ENCODE measurements at regions not wholly inside any gene's neighbourhood (a gene's known extent, or its start where the extent isn't known, plus 50 kb on each side); places are given as distances from the start of the nearest gene placed in this dataset.

DNA sequence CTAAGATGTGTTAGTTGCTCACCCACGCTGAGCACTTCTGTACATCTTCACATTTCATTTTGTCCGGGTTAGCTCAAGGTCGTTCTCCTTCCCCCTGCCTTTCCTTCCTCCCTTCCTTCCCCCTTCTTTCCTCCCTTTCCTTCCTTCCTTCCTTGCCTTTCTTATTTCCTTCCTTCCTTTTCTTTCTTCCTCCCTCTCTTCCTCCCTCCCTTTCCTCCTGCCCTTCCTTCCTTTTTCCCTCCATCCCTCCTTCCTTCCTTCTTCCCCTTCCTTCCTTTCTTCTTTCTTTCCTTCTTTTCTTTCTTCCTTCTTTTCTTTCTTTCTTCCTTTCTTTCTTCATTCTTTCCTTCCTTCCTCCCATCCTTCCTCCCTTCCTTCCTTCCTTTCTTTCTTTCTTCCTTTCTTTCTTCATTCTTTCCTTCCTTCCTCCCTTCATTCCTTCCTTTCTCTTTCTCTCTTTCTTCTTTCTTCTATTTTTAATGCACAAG lies 129.8 kb downstream of the FAM174B start:
- H3K36me3 Mint-ChIP-seq (ENCODE audit: low read depth) = no peaks in the 10 kb centered on the region
- intact Hi-C loops (cut with micrococcal nuclease) = no loop called here
- ChIA-PET POLR2A (no interaction called here), CTCF (interaction anchor here (2.2 kb wide), 1 partner anchor 189 kb away, joined by 9 read pairs; no protein-coding TSS in a partner anchor)
- H3K27me3 Mint-ChIP-seq = peaks cover 7% of the 10 kb centered on the region
- no peaks in the 10 kb centered on the region for H3K9me3 Mint-ChIP-seq
- peaks cover 3% of the 10 kb centered on the region for H3K4me1 Mint-ChIP-seq (ENCODE audit: low read depth)
- TF ChIP-seq, protein P1, sequence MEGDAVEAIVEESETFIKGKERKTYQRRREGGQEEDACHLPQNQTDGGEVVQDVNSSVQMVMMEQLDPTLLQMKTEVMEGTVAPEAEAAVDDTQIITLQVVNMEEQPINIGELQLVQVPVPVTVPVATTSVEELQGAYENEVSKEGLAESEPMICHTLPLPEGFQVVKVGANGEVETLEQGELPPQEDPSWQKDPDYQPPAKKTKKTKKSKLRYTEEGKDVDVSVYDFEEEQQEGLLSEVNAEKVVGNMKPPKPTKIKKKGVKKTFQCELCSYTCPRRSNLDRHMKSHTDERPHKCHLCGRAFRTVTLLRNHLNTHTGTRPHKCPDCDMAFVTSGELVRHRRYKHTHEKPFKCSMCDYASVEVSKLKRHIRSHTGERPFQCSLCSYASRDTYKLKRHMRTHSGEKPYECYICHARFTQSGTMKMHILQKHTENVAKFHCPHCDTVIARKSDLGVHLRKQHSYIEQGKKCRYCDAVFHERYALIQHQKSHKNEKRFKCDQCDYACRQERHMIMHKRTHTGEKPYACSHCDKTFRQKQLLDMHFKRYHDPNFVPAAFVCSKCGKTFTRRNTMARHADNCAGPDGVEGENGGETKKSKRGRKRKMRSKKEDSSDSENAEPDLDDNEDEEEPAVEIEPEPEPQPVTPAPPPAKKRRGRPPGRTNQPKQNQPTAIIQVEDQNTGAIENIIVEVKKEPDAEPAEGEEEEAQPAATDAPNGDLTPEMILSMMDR (IDR thresholded peaks at IDR 0.05) = no peak
- H3K27ac Mint-ChIP-seq = no peak overlapping the region
- ATAC-seq (no peak), DNase-seq (no peak)
- no peak overlapping the region for H3K4me3 Mint-ChIP-seq

DNA sequence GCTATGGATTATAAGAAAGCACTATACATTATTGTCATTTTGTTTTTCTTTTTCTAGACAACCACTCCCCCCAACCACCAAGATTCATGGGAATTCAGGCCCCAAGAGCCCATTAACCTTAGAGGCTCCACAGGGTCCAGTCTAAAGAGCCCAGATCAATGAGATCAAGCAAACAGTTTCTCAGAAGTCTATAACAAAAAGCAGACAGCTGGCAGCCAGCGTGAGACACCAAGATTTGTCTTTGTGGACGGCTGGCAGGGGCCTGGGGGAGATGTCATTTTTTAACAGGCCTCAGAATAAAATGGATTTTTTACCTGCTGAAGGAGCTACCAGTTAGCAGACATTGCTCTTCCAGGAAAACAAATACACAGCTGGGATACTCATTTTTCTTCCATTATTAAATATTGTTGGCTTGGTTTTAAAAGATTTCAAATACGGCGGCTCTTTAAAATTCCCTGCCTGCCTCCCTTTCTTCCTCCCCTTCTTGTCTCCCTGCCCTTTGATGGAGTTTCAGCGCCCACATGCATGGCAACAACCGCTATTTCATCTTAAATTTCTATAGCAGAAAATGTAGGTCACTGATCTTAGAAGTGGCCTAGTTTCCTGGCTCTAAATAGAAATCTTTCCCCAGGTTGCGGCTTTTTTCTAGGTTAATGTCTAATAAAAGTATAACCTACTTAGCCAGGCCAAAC lies 130.6 kb downstream of the FAM174B start:
- POLR2A ChIA-PET = no interaction called here
- Mint-ChIP-seq H3K27ac (no peak overlapping the region), H3K9me3 (no peaks in the 10 kb centered on the region), H3K27me3 (peaks cover 7% of the 10 kb centered on the region), H3K36me3 (ENCODE audit: low read depth) (no peaks in the 10 kb centered on the region), H3K4me3 (no peak overlapping the region), H3K4me1 (ENCODE audit: low read depth) (peaks cover 3% of the 10 kb centered on the region)
- TF ChIP-seq, protein P1 (IDR thresholded peaks at IDR 0.05) = no peak
- ATAC-seq (no peak), DNase-seq (no peak)
- CTCF ChIA-PET = interaction anchor here (2.2 kb wide), 1 partner anchor 190 kb away, joined by 9 read pairs; no protein-coding TSS in a partner anchor
- intact Hi-C loops (cut with micrococcal nuclease) = loop anchor here (5.0 kb wide), 1 partner anchor 192 kb away; no protein-coding TSS in a partner anchor

DNA sequence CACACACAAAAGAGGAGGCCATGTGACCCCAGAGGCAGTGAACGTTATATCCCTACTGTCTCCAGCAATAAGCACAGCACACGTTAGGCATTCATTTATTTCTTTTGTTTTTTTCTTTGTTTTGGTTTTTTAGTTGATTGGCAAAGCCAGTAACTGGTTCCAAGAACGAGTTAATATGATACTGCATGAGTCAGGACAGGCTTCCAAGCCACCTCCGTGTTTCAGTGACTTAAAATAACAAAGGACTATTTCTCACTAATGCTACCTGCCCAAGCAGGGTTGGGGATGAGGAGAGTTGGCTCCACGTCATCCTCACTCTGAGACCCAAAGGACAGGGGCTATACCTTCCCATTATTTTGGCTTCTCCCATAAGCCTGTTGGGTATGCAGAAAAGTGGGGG lies 130.5 kb downstream of the ST8SIA2 start:
- ChIA-PET CTCF (interaction anchor here (1.0 kb wide), 1 partner anchor 190 kb away, joined by 6 read pairs; no protein-coding TSS in a partner anchor), POLR2A (no interaction called here)
- peaks cover 3% of the 10 kb centered on the region for H3K4me1 Mint-ChIP-seq (ENCODE audit: low read depth)
- no peaks in the 10 kb centered on the region for H3K9me3 Mint-ChIP-seq
- H3K4me3 Mint-ChIP-seq = no peak overlapping the region
- ATAC-seq = no peak
- H3K27ac Mint-ChIP-seq = no peak overlapping the region
- DNase-seq = no peak
- no peaks in the 10 kb centered on the region for H3K36me3 Mint-ChIP-seq (ENCODE audit: low read depth)
- TF ChIP-seq, protein P1 (IDR thresholded peaks at IDR 0.05) = no peak
- intact Hi-C loops (cut with micrococcal nuclease) = loop anchor here (5.0 kb wide), 1 partner anchor 193 kb away; no protein-coding TSS in a partner anchor
- H3K27me3 Mint-ChIP-seq = no peaks in the 10 kb centered on the region

DNA sequence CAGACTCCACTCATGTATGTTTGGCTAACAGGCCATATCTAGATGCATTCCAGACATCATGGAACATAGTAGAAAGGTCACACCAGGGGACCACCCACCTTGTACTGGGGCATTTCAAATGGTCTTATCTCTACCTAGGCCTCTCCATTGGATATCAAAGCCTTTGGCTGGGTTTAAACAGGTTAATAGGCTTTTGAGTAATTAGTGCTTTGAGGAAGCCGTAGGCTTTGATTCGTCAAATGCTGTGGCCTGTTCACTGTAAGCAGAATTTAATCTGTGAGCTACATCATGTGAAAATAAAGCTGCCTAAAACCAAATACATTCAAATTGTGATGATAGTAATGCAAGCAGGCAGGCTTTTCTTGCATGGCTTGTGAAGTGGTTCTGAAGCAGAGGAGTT lies 129.5 kb downstream of the ST8SIA2 start:
- no peak for DNase-seq
- H3K4me1 Mint-ChIP-seq (ENCODE audit: low read depth) = peaks cover 3% of the 10 kb centered on the region
- POLR2A ChIA-PET = no interaction called here
- no peaks in the 10 kb centered on the region for H3K36me3 Mint-ChIP-seq (ENCODE audit: low read depth)
- TF ChIP-seq, protein P1 (IDR thresholded peaks at IDR 0.05) = no peak
- H3K4me3 Mint-ChIP-seq = no peak overlapping the region
- intact Hi-C loops (cut with micrococcal nuclease) = loop anchor here (5.0 kb wide), 1 partner anchor 194 kb away; no protein-coding TSS in a partner anchor
- no peak overlapping the region for H3K27ac Mint-ChIP-seq
- no peak for ATAC-seq
- CTCF ChIA-PET = no interaction called here
- no peaks in the 10 kb centered on the region for H3K9me3 Mint-ChIP-seq
- no peaks in the 10 kb centered on the region for H3K27me3 Mint-ChIP-seq

DNA sequence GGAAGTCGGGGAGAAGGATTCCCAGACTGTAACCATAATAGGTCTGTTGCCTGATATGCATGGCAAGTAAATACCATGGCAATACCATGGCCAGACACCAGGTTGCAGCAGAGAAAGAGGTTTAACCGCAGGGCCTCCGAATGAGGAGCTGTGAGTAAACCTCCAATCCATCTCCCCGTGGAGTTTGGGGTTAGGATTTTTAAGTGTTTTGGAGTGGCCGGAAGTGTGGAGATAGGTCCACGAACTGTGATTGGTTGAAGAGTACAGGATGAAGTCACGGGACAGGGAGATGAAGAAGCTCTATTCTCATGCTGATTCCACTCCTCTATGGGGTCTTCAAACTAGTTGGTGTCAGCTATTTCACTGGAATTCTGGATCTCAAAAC lies 127.9 kb downstream of the ST8SIA2 start:
- peaks cover 3% of the 10 kb centered on the region for H3K4me1 Mint-ChIP-seq (ENCODE audit: low read depth)
- no peak overlapping the region for H3K4me3 Mint-ChIP-seq
- no peaks in the 10 kb centered on the region for H3K27me3 Mint-ChIP-seq
- ChIA-PET CTCF (interaction anchor here (0.7 to 3.2 kb wide), 12 partner anchors 10 to 836 kb away, joined by 3 to 35 read pairs (median 3); no protein-coding TSS in a partner anchor), POLR2A (no interaction called here)
- ATAC-seq (peak; percentile 67), DNase-seq (peak; percentile 70)
- H3K36me3 Mint-ChIP-seq (ENCODE audit: low read depth) = no peaks in the 10 kb centered on the region
- intact Hi-C loops (cut with micrococcal nuclease) = loop anchor here (5.0 kb wide), 1 partner anchor 196 kb away; no protein-coding TSS in a partner anchor
- no peaks in the 10 kb centered on the region for H3K9me3 Mint-ChIP-seq
- no peak overlapping the region for H3K27ac Mint-ChIP-seq
- TF ChIP-seq, protein P1 (IDR thresholded peaks at IDR 0.05) = peak; percentile 63
